Stimulated activated naive CD8-positive, alpha-beta T cell treated with anti-CD3 and anti-CD28 coated beads, Interleukin-15, Interleukin-2, amounts not matched to agents 100 ng/mL and 50 ng/mL, for 24 hours (primary cell): ENCODE measurements at regions not wholly inside any gene's neighbourhood (a gene's known extent, or its start where the extent isn't known, plus 50 kb on each side); places are given as distances from the start of the nearest gene placed in this dataset.

Experiments used
- H3K27ac Mint-ChIP-seq: one replicate; pipeline ENCODE4 v1.8.0; 2021; ENCODE audit warnings: mild to moderate bottlenecking, mixed read lengths
- H3K27me3 Mint-ChIP-seq: one replicate; pipeline ENCODE4 v1.8.0; 2021; ENCODE audit warnings: mixed read lengths
- H3K36me3 Mint-ChIP-seq: one replicate; pipeline ENCODE4 v1.8.0; 2021; ENCODE audit warnings: low read depth, mixed read lengths
- H3K4me1 Mint-ChIP-seq: one replicate; pipeline ENCODE4 v1.8.0; 2021; ENCODE audit warnings: low read depth, mixed read lengths
- H3K4me3 Mint-ChIP-seq: one replicate; pipeline ENCODE4 v1.8.0; 2021; ENCODE audit warnings: mild to moderate bottlenecking, mixed read lengths
- H3K9me3 Mint-ChIP-seq: one replicate; pipeline ENCODE4 v1.8.0; 2021; ENCODE audit warnings: mixed read lengths

DNA sequence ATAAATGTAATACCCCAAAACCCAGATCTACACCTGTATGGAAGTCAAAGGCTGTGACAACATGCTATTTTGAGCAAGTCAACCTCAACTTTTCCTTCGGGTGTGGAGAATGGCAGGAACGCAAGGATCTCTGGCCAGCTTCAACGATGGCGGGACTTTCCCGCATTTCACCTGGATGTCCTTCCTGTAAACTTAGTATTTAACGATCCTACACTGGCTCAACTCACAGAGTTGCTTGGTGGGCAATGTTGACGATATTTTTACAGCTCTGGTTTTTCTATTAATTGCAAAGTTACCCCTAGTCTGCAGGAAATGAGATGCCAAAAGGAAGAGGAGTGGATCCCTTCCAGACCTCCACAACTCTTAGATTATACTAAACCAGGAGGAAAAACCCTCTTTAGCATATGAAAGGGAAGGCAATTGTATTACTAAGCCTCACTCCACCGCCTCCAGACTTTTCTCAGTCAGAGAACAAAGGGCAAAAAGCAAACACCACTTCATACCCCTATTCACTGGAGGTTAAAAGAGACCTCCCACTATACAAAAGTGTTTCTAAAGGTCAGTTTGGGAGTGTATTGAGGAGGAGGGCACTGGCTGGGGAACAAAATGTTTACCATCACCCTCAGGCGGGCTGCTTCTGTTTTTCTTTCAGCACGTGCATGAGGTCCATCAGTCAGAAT is 56.5 kb upstream of the ACVR1 start:
- Mint-ChIP-seq H3K27me3 (no peaks in the 10 kb centered on the region), H3K4me3 (no peak overlapping the region), H3K36me3 (no peaks in the 10 kb centered on the region), H3K27ac (no peak overlapping the region), H3K9me3 (no peaks in the 10 kb centered on the region), H3K4me1 (no peaks in the 10 kb centered on the region)

DNA sequence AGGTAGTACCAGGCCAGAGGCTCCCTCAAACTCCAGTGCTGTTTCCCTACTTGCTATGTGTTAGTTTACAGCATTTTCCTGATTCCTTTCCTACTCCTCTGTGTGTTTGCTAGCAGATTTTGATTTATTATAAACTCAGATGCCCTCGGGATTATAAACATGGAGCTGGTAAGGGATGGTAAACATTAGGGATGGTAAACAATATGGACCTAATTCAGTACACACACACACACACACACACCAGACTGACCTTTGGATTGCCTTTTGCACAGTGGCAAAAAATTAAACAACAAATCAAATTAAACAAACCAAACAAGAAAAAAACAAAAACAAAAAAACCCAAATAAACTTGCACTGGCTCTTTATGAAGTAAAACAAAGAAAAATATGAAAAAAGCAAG is 55.4 kb upstream of the ACVR1 start:
- H3K27me3 Mint-ChIP-seq, result no peaks in the 10 kb centered on the region
- H3K4me3 Mint-ChIP-seq, result no peak overlapping the region
- H3K27ac Mint-ChIP-seq, result no peak overlapping the region
- no peaks in the 10 kb centered on the region for H3K36me3 Mint-ChIP-seq
- H3K9me3 Mint-ChIP-seq, result no peaks in the 10 kb centered on the region
- no peaks in the 10 kb centered on the region for H3K4me1 Mint-ChIP-seq

DNA sequence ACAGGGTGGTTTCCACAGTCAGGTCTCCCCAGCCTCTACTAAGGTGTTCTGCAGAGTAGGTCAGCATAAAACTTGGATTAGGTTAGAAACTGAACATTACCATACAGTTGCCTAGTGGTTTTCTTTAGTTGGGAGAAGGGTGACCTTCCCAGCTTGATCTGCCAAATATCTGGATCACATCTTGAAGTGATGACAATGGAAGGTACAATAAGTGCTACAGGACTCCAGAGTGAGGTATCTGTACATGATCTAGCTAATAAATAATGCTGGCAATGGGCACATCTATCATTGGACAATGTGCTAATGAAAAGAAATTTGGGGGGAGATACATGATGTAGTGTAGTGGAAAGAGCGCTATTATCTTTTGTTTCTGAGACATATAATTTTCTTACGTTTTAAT is 54.6 kb upstream of the ACVR1 start:
- Mint-ChIP-seq H3K27ac (no peak overlapping the region), H3K9me3 (no peaks in the 10 kb centered on the region), H3K27me3 (no peaks in the 10 kb centered on the region), H3K36me3 (no peaks in the 10 kb centered on the region), H3K4me1 (no peaks in the 10 kb centered on the region), H3K4me3 (no peak overlapping the region)

DNA sequence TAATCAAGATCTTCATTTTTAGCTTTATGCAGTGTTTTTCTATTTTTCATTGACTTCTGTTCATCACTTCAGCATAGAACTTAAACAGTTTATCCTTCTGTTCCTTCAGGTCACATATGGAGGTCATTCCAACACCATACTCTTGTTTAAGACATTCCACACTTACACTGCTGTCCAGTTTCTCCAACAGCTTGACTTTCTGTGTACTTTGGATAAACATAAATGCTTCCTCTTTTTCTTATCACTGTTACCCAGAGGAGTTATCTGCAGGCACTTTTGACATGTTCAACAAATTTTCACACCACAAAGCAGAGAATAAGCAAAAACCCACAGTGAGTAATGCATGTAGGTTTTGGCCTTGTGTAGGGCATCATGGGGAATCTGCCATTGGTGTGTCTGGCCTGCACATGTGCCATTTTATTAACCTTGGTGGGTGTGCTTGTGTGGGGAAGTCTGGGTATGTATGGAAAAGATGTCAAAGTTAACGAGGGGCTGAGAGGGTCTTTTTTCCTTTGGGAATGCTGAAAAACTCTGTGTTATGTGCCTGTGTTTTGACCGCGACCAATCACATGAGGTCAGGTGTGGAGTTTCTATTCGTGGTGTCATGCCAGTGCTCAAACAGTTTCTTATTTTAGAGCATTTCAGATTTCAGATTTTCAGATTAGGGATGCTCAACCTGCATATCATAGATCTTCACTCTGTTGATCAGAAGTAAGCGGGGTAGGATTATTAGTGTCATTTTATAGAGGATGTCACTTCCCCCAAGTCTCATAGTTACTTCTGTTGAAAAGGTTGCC is 53.9 kb upstream of the ACVR1 start:
- H3K4me1 Mint-ChIP-seq, result no peaks in the 10 kb centered on the region
- H3K4me3 Mint-ChIP-seq, result no peak overlapping the region
- H3K9me3 Mint-ChIP-seq, result no peaks in the 10 kb centered on the region
- H3K27me3 Mint-ChIP-seq, result no peaks in the 10 kb centered on the region
- no peak overlapping the region for H3K27ac Mint-ChIP-seq
- H3K36me3 Mint-ChIP-seq, result no peaks in the 10 kb centered on the region

DNA sequence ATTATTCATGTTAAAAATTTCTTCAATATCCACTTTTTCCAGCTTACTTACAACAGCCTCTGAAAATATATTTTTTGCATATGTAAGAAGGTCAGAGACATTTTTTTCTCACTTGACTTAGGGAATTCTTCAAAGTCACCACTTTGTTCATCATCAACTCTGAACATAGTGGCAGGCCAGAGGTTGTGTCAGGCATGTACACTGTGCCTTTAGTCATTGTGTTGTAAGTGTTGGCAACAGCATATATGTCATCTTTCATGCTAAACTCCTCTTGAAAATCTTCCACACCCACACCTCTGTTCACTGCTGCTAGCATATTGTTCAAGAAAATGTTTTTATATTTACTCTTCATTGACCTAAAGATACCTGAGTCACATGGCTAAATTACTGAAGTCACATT is 52.2 kb upstream of the ACVR1 start:
- H3K27me3 Mint-ChIP-seq, result no peaks in the 10 kb centered on the region
- no peaks in the 10 kb centered on the region for H3K4me1 Mint-ChIP-seq
- no peaks in the 10 kb centered on the region for H3K9me3 Mint-ChIP-seq
- no peak overlapping the region for H3K4me3 Mint-ChIP-seq
- no peak overlapping the region for H3K27ac Mint-ChIP-seq
- H3K36me3 Mint-ChIP-seq, result no peaks in the 10 kb centered on the region

DNA sequence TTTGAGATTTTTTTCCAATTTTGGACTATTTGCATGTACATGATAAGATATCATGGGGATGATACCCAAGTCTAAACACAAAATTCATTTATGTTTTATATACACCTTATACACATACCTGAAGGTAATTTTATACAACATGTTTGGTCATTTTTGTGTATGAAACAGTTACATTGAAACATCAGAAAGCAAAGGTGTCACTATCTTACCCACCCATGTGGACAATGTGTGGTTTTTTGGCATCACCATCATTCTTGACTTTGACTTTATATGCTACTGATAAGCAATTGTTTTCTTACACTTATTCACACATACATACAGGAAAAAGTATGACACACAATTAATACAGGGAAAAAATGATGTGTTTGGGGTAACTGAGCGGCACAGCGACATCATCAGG is 51.0 kb upstream of the ACVR1 start:
- Mint-ChIP-seq H3K9me3 (no peaks in the 10 kb centered on the region), H3K27ac (no peak overlapping the region), H3K27me3 (no peaks in the 10 kb centered on the region), H3K36me3 (no peaks in the 10 kb centered on the region), H3K4me3 (no peak overlapping the region), H3K4me1 (peaks cover 5% of the 10 kb centered on the region)
